ENCODE measurements at regions not wholly inside any gene's neighbourhood (a gene's known extent, or its start where the extent isn't known, plus 50 kb on each side); places are given as distances from the start of the nearest gene placed in this dataset.

DNA sequence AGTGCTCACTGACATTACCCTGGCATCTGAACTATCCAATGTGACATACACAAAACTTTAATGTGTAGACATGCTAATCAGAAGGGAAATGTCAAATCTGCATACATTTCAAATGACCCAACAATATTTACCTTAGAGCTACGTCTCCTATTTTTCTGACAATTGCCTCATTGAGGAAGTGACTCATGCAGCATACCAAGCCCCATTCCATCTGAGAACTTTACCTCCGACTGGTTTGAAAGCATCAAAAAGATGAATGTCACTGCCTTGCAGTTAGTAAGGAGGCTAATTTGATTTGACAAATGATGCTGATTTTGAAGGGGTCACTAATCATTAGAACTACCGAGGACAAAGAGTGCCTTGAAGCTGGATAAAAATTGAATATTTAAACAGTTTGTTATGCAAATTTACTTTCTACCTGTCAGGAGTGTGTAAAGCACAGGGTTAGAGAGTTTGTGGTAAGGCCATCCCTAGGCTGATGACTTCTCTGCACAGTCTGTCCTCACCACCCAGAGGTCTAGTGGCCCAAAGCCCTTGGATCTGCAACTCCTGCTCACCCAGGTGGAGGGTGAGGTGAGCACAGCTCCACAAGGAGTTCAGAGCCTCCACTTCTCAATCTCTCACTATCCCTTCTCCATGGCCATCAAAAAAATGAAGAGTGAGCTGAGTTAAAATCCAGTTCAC, 500.3 kb upstream of the C1orf87 start:
- ATAC-seq (ENCODE audit: poor library complexity) (no peak), DNase-seq (no peak)
- no peak overlapping the region for H3K27ac ChIP-seq (ENCODE audit: low read depth in 1 of 2, low read length in 2 of 2)
- no peaks in the 10 kb centered on the region for H3K27me3 Mint-ChIP-seq
- no peak overlapping the region for H3K27ac Mint-ChIP-seq
- intact Hi-C loops (cut with DNase I, micrococcal nuclease): no loop called here
- H3K9me3 Mint-ChIP-seq: no peaks in the 10 kb centered on the region
- ChIA-PET CTCF (no interaction called here), POLR2A (no interaction called here)
- TF ChIP-seq, protein P1, sequence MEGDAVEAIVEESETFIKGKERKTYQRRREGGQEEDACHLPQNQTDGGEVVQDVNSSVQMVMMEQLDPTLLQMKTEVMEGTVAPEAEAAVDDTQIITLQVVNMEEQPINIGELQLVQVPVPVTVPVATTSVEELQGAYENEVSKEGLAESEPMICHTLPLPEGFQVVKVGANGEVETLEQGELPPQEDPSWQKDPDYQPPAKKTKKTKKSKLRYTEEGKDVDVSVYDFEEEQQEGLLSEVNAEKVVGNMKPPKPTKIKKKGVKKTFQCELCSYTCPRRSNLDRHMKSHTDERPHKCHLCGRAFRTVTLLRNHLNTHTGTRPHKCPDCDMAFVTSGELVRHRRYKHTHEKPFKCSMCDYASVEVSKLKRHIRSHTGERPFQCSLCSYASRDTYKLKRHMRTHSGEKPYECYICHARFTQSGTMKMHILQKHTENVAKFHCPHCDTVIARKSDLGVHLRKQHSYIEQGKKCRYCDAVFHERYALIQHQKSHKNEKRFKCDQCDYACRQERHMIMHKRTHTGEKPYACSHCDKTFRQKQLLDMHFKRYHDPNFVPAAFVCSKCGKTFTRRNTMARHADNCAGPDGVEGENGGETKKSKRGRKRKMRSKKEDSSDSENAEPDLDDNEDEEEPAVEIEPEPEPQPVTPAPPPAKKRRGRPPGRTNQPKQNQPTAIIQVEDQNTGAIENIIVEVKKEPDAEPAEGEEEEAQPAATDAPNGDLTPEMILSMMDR (IDR thresholded peaks at IDR 0.05): no peak
- no peaks in the 10 kb centered on the region for H3K27me3 ChIP-seq (ENCODE audit: control insufficient read depth in 1 of 2, insufficient read depth in 2 of 2, low read length in 2 of 2)
- no peaks in the 10 kb centered on the region for H3K4me1 Mint-ChIP-seq (ENCODE audit: low read depth)
- H3K36me3 ChIP-seq (ENCODE audit: insufficient read depth, low read length): no peaks in the 10 kb centered on the region
- no peak overlapping the region for H3K4me3 Mint-ChIP-seq
- H3K4me1 ChIP-seq (ENCODE audit: insufficient read depth, low read length): no peaks in the 10 kb centered on the region
- H3K9me3 ChIP-seq (ENCODE audit: control insufficient read depth in 1 of 2, insufficient read depth in 1 of 2, low read length in 2 of 2): no peaks in the 10 kb centered on the region
- H3K36me3 Mint-ChIP-seq (ENCODE audit: low read depth): no peaks in the 10 kb centered on the region
- H3K4me3 ChIP-seq (ENCODE audit: low read length): no peak overlapping the region

DNA sequence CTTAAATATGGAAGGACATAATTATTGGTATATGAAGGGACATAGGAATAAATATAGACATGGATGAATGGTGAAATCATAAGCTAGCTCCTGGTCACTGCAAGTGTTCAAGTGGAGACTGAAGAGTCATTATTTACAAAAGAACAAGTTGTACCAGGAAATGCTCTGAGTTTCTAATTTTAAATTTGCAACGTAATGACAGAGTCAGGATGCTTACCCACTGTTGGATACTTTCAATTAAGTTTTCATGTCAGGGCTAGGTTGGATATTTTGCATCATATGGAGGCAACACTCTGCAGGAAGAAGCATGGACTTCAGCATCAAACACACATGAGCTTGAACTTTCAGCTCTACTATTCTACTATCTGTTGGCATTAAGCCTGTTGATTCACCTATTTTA, 499.6 kb upstream of the C1orf87 start:
- TF ChIP-seq, protein P1 (IDR thresholded peaks at IDR 0.05): no peak
- Mint-ChIP-seq H3K4me1 (ENCODE audit: low read depth) (no peaks in the 10 kb centered on the region), H3K9me3 (no peaks in the 10 kb centered on the region), H3K27ac (no peak overlapping the region), H3K4me3 (no peak overlapping the region), H3K27me3 (no peaks in the 10 kb centered on the region), H3K36me3 (ENCODE audit: low read depth) (no peaks in the 10 kb centered on the region)
- no peaks in the 10 kb centered on the region for H3K9me3 ChIP-seq (ENCODE audit: control insufficient read depth in 1 of 2, insufficient read depth in 1 of 2, low read length in 2 of 2)
- no peaks in the 10 kb centered on the region for H3K36me3 ChIP-seq (ENCODE audit: insufficient read depth, low read length)
- no peak overlapping the region for H3K4me3 ChIP-seq (ENCODE audit: low read length)
- H3K27ac ChIP-seq (ENCODE audit: low read depth in 1 of 2, low read length in 2 of 2): no peak overlapping the region
- intact Hi-C loops (cut with DNase I, micrococcal nuclease): no loop called here
- no peaks in the 10 kb centered on the region for H3K27me3 ChIP-seq (ENCODE audit: control insufficient read depth in 1 of 2, insufficient read depth in 2 of 2, low read length in 2 of 2)
- DNase-seq (no peak), ATAC-seq (ENCODE audit: poor library complexity) (no peak)
- POLR2A ChIA-PET: no interaction called here
- H3K4me1 ChIP-seq (ENCODE audit: insufficient read depth, low read length): no peaks in the 10 kb centered on the region
- CTCF ChIA-PET: interaction anchor here (1.0 kb wide), 1 partner anchor 8 kb away, joined by 3 read pairs; no protein-coding TSS in a partner anchor

DNA sequence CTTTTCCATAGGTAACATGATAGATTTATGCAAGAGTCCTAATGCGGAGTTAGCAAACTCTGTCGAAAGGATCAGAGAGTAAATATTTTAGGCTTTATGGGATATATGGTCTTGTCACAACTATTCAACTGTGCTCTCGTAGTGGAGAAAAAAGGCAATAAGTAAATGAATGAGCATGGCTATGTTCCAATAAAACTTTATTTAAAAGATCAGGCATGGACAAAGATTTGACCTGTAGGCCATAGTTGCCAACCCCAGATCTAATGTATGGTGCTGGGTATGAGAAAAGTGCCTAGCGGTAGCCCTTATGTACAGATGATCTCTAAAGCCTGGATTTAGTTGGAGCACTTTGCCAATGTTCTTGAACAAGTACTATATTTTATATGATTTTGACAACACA, 498.8 kb upstream of the C1orf87 start:
- Histone ChIP-seq H3K27ac (ENCODE audit: low read depth in 1 of 2, low read length in 2 of 2) (no peak overlapping the region), H3K36me3 (ENCODE audit: insufficient read depth, low read length) (no peaks in the 10 kb centered on the region), H3K4me1 (ENCODE audit: insufficient read depth, low read length) (no peaks in the 10 kb centered on the region), H3K27me3 (ENCODE audit: control insufficient read depth in 1 of 2, insufficient read depth in 2 of 2, low read length in 2 of 2) (no peaks in the 10 kb centered on the region), H3K4me3 (ENCODE audit: low read length) (no peak overlapping the region), H3K9me3 (ENCODE audit: control insufficient read depth in 1 of 2, insufficient read depth in 1 of 2, low read length in 2 of 2) (no peaks in the 10 kb centered on the region)
- no peak overlapping the region for H3K27ac Mint-ChIP-seq
- TF ChIP-seq, protein P1 (IDR thresholded peaks at IDR 0.05): no peak
- CTCF ChIA-PET: interaction anchor here (1.0 kb wide), 1 partner anchor 8 kb away, joined by 3 read pairs; no protein-coding TSS in a partner anchor
- POLR2A ChIA-PET: no interaction called here
- no peaks in the 10 kb centered on the region for H3K27me3 Mint-ChIP-seq
- H3K9me3 Mint-ChIP-seq: no peaks in the 10 kb centered on the region
- H3K4me3 Mint-ChIP-seq: no peak overlapping the region
- no peak for DNase-seq
- H3K4me1 Mint-ChIP-seq (ENCODE audit: low read depth): no peaks in the 10 kb centered on the region
- no peaks in the 10 kb centered on the region for H3K36me3 Mint-ChIP-seq (ENCODE audit: low read depth)
- intact Hi-C loops (cut with DNase I, micrococcal nuclease): no loop called here
- ATAC-seq (ENCODE audit: poor library complexity): no peak

All from CD4-positive, alpha-beta T cell (primary cell).